Activated naive CD8-positive, alpha-beta T cell treated with anti-CD3 and anti-CD28 coated beads for 36 hours (primary cell): ENCODE measurements at regions not wholly inside any gene's neighbourhood (a gene's known extent, or its start where the extent isn't known, plus 50 kb on each side); places are given as distances from the start of the nearest gene placed in this dataset.

Experiments used
- DNase-seq: peaks from one replicate; pipeline ENCODE4 v3.0.0; 2021
- H3K27ac Mint-ChIP-seq: one replicate; pipeline ENCODE4 v1.8.0; 2022; ENCODE audit warnings: mild to moderate bottlenecking, moderate library complexity, mixed read lengths
- H3K27me3 Mint-ChIP-seq: one replicate; pipeline ENCODE4 v1.8.0; 2022; ENCODE audit warnings: mild to moderate bottlenecking, mixed read lengths
- H3K36me3 Mint-ChIP-seq: one replicate; pipeline ENCODE4 v1.8.0; 2021; ENCODE audit warnings: mild to moderate bottlenecking, mixed read lengths
- H3K4me1 Mint-ChIP-seq: one replicate; pipeline ENCODE4 v1.8.0; 2021; ENCODE audit warnings: mixed read lengths
- H3K4me3 Mint-ChIP-seq: one replicate; pipeline ENCODE4 v1.8.0; 2022; ENCODE audit warnings: mild to moderate bottlenecking, moderate library complexity, mixed read lengths
- H3K9me3 Mint-ChIP-seq: one replicate; pipeline ENCODE4 v1.8.0; 2022; ENCODE audit warnings: mixed read lengths

DNA sequence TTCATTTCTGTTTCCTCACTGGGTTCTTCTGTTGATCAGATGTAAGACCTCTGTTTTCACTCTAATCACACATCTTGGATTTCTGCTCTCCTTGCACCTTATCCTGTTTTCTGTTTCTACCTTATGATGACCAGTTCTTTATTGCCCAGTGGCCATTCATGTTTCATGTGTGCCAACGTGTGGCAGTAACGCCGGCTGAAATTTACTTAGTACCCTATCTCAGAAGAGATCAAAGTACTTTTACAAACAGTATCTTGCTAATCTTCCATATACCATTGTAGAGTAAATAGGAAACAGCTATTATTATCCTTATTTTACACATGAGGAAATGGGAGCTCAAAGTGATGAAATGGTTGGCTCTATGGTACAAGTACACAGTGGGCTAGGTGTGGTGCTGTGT lies 74.0 kb downstream of the GATA3 start:
- H3K27ac Mint-ChIP-seq: no peak overlapping the region
- H3K9me3 Mint-ChIP-seq: peaks cover under 1% of the 10 kb centered on the region
- no peak overlapping the region for H3K4me3 Mint-ChIP-seq
- peaks cover 4% of the 10 kb centered on the region for H3K27me3 Mint-ChIP-seq
- H3K4me1 Mint-ChIP-seq: peaks cover 30% of the 10 kb centered on the region
- no peak for DNase-seq
- H3K36me3 Mint-ChIP-seq: peaks cover 5% of the 10 kb centered on the region

DNA sequence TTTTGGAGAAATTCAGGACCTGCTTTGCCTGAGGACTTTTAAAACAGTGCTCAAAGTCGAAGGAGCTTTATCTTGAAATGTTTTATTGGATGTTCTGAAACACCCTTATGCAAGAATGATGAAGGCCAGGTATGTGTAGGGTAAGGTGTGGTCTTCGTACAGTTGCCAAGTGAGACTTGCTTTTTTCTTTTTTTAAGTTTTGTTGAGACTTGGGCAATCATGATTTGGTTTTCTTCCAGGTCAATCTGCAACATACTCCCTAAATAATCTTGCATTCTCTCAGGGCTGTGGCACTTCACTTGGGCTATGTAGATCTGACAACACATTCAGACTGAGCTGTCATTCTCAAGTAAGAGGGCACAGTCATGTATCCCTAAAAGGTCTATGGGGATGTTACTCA lies 75.0 kb downstream of the GATA3 start:
- H3K4me1 Mint-ChIP-seq: peaks cover 36% of the 10 kb centered on the region
- H3K4me3 Mint-ChIP-seq: no peak overlapping the region
- H3K9me3 Mint-ChIP-seq: peaks cover 2% of the 10 kb centered on the region
- no peak overlapping the region for H3K27ac Mint-ChIP-seq
- H3K36me3 Mint-ChIP-seq: peaks cover 5% of the 10 kb centered on the region
- peaks cover 4% of the 10 kb centered on the region for H3K27me3 Mint-ChIP-seq
- DNase-seq: no peak

DNA sequence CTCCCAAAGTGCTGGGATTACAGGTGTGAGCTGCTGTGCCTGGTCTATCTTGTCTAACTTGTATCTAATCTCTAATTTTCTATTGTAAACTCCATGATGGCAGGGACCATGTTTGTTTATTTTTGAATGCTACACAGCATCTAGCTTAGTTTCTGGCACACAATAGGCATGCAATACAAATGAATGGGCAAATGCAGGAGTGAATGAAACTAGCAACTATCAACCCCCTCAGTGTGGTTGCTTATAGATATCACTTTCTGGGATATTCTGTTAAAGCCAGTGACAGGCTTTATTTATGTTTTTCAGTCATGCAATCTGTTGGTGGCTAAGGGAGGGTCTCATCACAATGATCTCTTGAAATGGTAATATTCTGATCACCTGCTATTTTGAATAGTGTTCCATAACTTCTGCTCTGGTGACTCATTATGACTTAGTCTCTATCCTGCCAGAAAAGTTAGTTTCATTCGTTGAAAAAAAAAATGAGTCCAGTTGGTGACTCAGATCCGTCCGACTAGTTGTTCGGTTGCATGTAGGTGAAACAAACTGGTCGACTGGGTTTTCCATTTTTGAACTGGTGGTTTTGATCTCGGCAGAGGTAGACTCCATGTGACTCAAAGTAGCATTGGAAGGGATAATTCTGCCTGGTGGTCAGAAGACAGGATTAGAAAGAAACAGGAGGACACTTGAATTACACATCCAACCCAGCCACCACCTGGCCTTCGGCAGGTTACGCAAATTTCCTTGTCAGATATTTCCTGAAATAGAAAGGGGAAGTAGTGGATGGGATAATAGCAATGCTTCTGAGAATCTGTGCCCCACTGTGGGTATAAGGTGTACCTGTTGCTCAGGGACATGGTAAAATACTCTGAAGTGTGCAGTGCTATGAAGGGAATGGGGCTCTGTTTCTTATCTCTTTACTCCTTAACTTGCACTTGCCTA lies 76.8 kb downstream of the GATA3 start:
- DNase-seq: peak; percentile 39
- peak overlapping the region; percentile 84 for H3K27ac Mint-ChIP-seq
- H3K4me1 Mint-ChIP-seq: peaks cover 39% of the 10 kb centered on the region
- H3K27me3 Mint-ChIP-seq: peaks cover 4% of the 10 kb centered on the region
- peaks cover 2% of the 10 kb centered on the region for H3K9me3 Mint-ChIP-seq
- H3K36me3 Mint-ChIP-seq: peaks cover 5% of the 10 kb centered on the region
- H3K4me3 Mint-ChIP-seq: no peak overlapping the region

DNA sequence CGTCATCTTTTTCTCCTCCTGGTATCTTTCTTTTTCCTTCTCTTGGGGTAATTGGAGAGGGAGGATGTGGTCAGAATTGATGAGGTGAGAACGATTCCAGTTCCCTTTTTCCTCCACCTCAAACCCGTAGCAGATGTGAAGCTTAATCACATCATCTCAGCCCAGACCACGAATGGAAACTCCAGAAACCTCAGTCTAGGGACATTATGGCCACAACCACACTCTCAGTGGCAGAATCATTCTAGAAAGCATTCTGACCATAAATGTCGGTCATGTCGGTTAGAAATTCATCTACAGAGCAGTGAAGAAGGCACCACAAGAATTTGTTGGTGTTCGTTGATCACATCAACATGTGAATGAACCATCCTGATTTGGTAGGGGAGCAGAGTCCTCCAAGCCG lies 78.7 kb downstream of the GATA3 start:
- Mint-ChIP-seq H3K27ac (peak overlapping the region; percentile 60), H3K27me3 (peaks cover 4% of the 10 kb centered on the region), H3K4me3 (peak overlapping the region; percentile 37), H3K36me3 (peaks cover 5% of the 10 kb centered on the region), H3K9me3 (peaks cover 2% of the 10 kb centered on the region), H3K4me1 (peaks cover 58% of the 10 kb centered on the region)
- peak; percentile 69 for DNase-seq

DNA sequence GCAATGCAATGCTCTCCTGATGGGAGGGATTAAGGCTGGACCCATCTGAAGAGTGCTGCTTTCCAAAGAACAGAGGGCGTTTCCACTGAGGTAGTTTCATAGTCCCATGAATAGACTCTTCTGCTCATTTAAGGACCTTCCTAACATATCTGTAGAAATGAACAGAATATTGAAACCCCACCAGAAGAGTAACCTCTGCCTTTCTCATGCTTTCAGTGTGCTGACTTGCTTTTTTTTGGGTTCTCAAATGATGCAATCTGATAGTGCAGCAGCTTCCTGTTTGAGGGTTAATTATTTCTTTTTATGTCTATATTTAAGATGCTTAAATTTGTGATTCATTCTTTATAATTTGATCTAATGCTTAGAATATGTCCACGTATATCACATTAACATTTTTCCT lies 82.2 kb downstream of the GATA3 start:
- Mint-ChIP-seq H3K27ac (peak overlapping the region; percentile 90), H3K4me1 (peaks cover 52% of the 10 kb centered on the region), H3K36me3 (peaks cover 5% of the 10 kb centered on the region), H3K4me3 (peak overlapping the region; percentile 71), H3K9me3 (peaks cover 2% of the 10 kb centered on the region), H3K27me3 (peaks cover 4% of the 10 kb centered on the region)
- DNase-seq: no peak

DNA sequence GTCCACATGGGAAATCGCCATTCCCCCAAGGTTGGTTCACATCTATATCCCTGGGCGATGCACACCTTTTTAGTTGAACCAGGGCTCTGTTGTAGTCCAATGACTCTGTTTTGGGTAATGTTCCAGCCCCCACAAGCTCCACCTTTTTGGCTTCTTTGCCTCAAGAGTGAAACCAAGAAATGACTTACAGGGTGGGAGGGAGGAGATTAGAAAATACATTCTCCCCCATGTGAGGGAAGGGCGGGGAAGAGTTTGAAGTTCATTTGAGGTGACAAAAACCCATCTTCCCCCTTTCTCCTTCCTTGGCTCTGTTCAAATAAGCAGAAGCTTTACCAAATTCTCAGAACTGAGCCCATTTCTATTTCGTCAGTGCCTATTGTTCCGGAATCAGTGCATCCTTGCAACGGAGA lies 82.8 kb downstream of the GATA3 start:
- H3K36me3 Mint-ChIP-seq: peaks cover 5% of the 10 kb centered on the region
- H3K27me3 Mint-ChIP-seq: peaks cover 4% of the 10 kb centered on the region
- H3K27ac Mint-ChIP-seq: peak overlapping the region; percentile 90
- H3K4me1 Mint-ChIP-seq: peaks cover 47% of the 10 kb centered on the region
- H3K4me3 Mint-ChIP-seq: peak overlapping the region; percentile 71
- DNase-seq: peak; percentile 56
- H3K9me3 Mint-ChIP-seq: peaks cover 2% of the 10 kb centered on the region

DNA sequence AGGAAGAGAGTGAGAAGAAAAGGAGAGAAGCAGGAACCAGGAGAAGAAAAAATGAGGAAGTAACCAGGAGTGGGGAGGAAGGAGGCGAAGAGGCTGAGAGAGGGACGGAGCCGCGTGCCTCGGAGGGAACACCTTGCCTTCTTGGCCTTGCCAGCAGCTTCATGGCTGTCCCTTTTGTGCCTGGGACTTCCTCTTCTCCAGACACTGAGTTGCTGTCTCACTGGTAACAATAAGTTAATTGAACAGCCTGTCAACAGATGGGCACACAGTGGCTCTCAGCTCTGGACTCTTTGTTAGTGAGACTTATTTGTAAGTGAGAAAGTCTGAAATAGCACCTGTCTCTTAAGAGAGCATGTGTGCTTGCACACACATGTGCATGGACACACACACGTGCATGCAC lies 83.2 kb downstream of the GATA3 start:
- peak; percentile 35 for DNase-seq
- peaks cover 4% of the 10 kb centered on the region for H3K27me3 Mint-ChIP-seq
- H3K27ac Mint-ChIP-seq: peak overlapping the region; percentile 90
- H3K36me3 Mint-ChIP-seq: peaks cover 5% of the 10 kb centered on the region
- peaks cover 45% of the 10 kb centered on the region for H3K4me1 Mint-ChIP-seq
- peak overlapping the region; percentile 71 for H3K4me3 Mint-ChIP-seq
- peaks cover 2% of the 10 kb centered on the region for H3K9me3 Mint-ChIP-seq

DNA sequence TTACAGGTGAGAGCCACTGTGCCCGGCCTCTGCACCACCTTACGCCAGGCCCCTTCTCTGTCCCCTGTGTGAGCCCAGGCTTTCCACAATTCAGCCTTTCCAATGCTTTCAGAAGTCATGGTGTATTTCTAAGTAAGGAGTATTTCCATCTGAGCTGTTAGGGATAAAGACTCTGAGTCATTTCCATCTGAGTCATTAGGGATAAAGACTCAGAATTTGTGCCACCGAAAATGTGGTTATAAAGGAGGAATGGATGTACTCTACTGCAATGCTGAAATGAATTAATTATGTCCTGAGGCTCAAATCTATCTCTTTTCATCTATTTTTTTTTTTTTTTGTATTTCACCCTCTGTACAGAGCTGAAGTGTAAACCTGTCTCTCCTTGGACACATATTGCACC lies 84.0 kb downstream of the GATA3 start:
- peaks cover 38% of the 10 kb centered on the region for H3K4me1 Mint-ChIP-seq
- DNase-seq: no peak
- peak overlapping the region; percentile 90 for H3K27ac Mint-ChIP-seq
- H3K4me3 Mint-ChIP-seq: peak overlapping the region; percentile 37
- no peaks in the 10 kb centered on the region for H3K27me3 Mint-ChIP-seq
- H3K36me3 Mint-ChIP-seq: peaks cover 1% of the 10 kb centered on the region
- H3K9me3 Mint-ChIP-seq: peaks cover 2% of the 10 kb centered on the region

DNA sequence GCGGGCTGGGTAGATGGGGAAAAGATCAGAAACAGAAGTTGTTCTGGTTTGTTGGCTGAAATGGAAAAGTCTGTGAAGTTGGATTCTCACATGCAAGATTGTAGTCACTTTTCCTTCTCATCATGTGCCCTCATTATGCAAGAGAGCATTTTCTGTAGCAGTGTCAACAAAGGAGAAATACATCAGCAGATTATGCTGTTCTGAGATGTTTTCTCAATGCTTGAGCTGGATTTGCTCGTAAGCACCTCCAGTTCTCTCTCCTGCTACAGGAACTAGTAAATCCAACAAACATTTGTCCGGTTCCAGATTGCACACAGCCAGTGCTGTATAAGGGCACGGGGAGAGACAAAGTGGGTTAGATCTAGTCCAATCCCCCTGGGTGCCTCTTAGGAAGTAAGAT lies 90.0 kb downstream of the GATA3 start:
- H3K27me3 Mint-ChIP-seq: peaks cover 3% of the 10 kb centered on the region
- H3K4me3 Mint-ChIP-seq: no peak overlapping the region
- DNase-seq: no peak
- H3K9me3 Mint-ChIP-seq: no peaks in the 10 kb centered on the region
- H3K36me3 Mint-ChIP-seq: no peaks in the 10 kb centered on the region
- no peaks in the 10 kb centered on the region for H3K4me1 Mint-ChIP-seq
- H3K27ac Mint-ChIP-seq: no peak overlapping the region

DNA sequence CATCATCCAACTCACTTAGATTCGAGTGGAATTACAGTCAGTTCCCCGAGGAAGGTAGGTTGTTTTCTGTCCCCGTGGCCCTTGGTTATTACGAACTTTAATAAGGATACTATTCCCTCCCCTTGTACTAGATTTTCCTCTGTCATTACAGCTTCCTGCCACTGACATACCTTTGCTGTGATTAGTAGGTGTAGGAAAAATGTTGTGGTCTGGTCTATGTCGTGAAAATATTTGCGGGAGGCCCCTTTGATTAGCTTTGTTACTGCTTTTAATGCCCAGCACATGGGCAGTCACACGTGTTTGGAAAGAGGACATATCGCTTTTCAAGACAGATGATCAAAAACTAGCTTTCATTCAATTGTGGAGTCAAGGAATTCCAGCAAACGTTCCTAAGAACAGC lies 92.2 kb downstream of the GATA3 start:
- no peak overlapping the region for H3K4me3 Mint-ChIP-seq
- H3K9me3 Mint-ChIP-seq: no peaks in the 10 kb centered on the region
- DNase-seq: no peak

DNA sequence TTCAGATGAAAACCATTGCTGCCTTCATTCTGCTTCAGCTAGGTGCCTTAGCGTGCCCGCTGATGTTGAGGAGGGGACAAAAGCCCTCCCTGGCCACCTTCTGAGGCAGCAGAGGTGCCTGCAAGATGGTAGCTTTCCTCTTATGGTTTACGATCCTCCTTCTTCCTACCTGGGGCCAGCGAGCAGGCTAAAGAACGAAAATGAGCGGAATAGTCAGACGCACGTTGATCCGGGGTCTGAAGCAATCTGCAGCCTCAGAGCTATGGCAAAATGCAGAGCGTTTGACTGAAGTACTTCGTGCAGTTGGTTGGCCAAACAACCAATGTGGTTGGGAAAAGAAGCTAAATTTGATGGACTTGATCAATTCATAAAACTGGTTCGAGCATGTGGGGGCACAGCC lies 95.5 kb downstream of the GATA3 start:
- H3K27ac Mint-ChIP-seq: no peak overlapping the region
- no peaks in the 10 kb centered on the region for H3K4me1 Mint-ChIP-seq
- no peaks in the 10 kb centered on the region for H3K9me3 Mint-ChIP-seq
- no peak overlapping the region for H3K4me3 Mint-ChIP-seq
- H3K27me3 Mint-ChIP-seq: peaks cover 3% of the 10 kb centered on the region
- DNase-seq: no peak
- H3K36me3 Mint-ChIP-seq: no peaks in the 10 kb centered on the region

More for the DNA sequence above, 92.2 kb downstream of the GATA3 start:
- Mint-ChIP-seq H3K27ac (no peak overlapping the region), H3K4me1 (no peaks in the 10 kb centered on the region), H3K27me3 (peaks cover 3% of the 10 kb centered on the region), H3K36me3 (no peaks in the 10 kb centered on the region)

DNA sequence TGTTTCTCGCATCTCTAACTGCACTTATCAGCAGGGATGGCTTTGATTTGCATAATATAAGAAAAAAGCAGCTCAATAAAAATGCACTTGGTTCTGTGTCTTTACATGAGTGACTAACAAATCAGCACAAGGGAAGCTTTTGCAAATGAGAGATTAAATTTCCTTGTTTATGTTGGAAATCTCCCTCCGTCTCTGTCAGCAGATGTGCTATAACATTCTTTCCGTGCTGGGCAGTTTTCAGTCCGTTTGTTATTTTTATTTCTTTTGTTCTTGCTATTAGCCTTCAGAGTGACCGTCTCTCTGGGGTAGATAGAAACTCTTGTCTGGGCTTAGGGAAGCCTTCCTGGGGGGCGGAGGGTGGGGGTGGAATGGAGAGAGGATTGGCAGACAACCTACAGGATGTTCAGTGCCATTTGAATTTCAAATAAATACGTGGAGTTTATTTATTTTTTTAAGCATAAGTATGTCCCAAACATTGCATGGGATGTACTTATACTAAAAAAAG lies 96.0 kb downstream of the GATA3 start:
- peaks cover 3% of the 10 kb centered on the region for H3K27me3 Mint-ChIP-seq
- no peak for DNase-seq
- H3K4me3 Mint-ChIP-seq: no peak overlapping the region
- H3K27ac Mint-ChIP-seq: no peak overlapping the region
- H3K9me3 Mint-ChIP-seq: no peaks in the 10 kb centered on the region
- H3K36me3 Mint-ChIP-seq: no peaks in the 10 kb centered on the region
- no peaks in the 10 kb centered on the region for H3K4me1 Mint-ChIP-seq

DNA sequence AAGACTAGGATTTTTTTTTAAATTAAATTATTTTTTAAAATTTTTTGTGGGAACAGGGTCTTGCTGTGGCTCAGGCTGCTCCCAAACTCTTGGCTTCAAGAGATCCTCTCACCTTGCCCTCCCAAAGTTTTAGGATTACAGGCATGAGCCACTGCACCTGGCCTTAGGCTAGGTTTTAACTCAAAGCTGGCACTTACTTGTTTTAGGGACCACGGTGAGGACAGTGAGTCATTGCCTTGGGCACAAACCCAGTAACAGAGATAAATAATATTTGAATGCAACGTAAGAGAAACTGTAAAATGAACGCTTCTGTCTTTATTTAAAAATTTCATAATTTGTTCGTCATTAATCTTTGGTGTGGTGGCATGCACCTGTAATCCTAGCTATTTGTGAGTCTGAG lies 96.6 kb downstream of the GATA3 start:
- no peaks in the 10 kb centered on the region for H3K36me3 Mint-ChIP-seq
- DNase-seq: no peak
- H3K9me3 Mint-ChIP-seq: no peaks in the 10 kb centered on the region
- H3K4me1 Mint-ChIP-seq: no peaks in the 10 kb centered on the region
- H3K4me3 Mint-ChIP-seq: no peak overlapping the region
- no peak overlapping the region for H3K27ac Mint-ChIP-seq
- peaks cover 3% of the 10 kb centered on the region for H3K27me3 Mint-ChIP-seq

DNA sequence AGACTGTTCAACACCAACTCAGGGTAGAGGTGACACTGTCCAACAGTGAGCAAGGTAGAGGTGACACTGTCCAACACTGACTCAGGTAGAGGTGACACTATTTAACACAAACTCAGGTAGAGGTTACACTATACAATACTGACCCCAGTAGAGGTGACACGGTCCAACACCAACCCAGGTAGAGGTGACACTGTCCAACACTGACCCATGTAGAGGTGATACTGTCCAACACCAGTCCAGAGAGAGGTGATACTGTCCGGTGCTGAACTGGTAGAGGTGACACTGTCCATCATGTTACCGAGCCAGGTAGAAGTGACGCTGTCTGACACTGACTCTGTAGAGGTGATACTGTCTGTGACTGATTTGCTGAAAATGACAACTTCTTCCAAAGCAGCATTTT lies 102.4 kb downstream of the GATA3 start:
- H3K27me3 Mint-ChIP-seq: no peaks in the 10 kb centered on the region
- H3K4me1 Mint-ChIP-seq: peaks cover 5% of the 10 kb centered on the region
- peaks cover 3% of the 10 kb centered on the region for H3K9me3 Mint-ChIP-seq
- H3K27ac Mint-ChIP-seq: no peak overlapping the region
- no peak for DNase-seq
- H3K36me3 Mint-ChIP-seq: no peaks in the 10 kb centered on the region
- H3K4me3 Mint-ChIP-seq: no peak overlapping the region

DNA sequence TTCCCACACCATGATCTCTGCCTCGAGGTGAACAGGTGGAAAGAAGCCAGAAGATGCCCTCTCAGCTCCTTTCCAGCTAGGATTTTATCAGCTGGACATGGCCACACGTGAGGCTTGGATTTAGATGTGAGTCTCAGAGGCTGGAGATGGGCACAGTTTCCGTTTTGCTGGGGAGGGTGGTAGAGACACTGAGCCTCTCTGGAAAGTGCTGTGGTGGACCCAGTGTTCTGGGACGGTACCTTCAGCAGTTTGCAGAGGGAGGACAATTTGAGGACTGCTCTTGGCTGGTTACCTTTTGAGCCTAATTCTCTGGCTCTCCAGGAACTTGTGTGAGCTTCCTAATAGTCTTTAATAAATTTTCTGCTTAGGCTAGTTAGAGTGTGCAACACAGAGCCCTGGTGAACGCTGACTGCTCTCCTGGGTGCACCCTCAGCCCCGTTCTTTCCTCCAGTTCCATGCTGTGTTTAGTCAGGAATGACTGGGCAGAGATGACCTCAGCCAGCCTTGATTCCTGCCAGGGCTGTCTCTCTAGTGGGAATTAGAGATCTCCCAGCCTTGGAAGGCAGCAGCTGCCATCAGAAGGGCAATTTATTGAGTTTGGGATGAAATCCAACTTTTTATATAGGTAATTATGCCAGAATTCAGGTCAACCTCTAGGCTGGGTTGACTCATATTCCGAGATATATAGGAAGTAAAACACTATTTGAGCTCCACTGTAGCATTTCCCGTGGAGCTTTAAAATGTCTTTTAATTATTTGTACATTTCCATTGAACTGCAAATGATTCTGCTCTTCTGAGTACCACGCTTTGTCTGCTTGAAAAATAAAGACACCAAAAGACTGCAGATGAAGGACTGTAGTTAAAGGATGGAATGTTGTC lies 103.9 kb downstream of the GATA3 start:
- no peaks in the 10 kb centered on the region for H3K36me3 Mint-ChIP-seq
- no peak overlapping the region for H3K4me3 Mint-ChIP-seq
- no peak overlapping the region for H3K27ac Mint-ChIP-seq
- H3K4me1 Mint-ChIP-seq: peaks cover 5% of the 10 kb centered on the region
- H3K27me3 Mint-ChIP-seq: no peaks in the 10 kb centered on the region
- H3K9me3 Mint-ChIP-seq: peaks cover 3% of the 10 kb centered on the region
- DNase-seq: no peak
